HG02840 (cell line): ENCODE measurements at regions not wholly inside any gene's neighbourhood (a gene's known extent, or its start where the extent isn't known, plus 50 kb on each side); places are given as distances from the start of the nearest gene placed in this dataset.
"Not testable (repeated sequence)": the region's sequence is repeated elsewhere in the genome, so short reads cannot be mapped to it uniquely, and the experiment has no call there.

Experiments used
- ATAC-seq: cut with Tn5 transposase; IDR thresholded peaks from one replicate; pipeline ENCODE4 v1.9.1; 2021; ENCODE audit warnings: mild to moderate bottlenecking, moderate library complexity, moderate number of reproducible peaks; ENCODE audit not compliant: unreplicated experiment, low FRiP score

GRCh38 chr4:187378441-187378840 lies 617.1 kb upstream of the ZFP42 start:
- ATAC-seq, result no peak

DNA sequence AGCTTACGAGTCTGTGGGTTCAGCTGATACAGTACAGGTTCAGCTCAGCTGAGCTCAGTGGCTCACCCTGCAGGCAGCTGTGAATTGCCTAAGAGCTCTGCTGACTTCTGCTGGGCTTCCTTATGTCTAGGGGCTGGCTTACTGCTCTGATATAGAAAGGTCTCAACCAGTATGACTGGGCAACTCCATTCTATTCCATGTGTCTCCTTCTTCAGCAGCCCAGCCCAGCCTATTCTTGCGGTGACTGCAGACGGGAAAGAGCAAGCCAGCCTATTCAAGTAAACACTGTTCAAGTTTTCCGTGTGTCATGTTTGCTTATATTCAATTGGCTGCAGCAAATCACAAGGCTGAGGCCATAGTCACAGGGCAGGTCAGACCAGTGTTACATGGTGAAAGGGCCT lies 615.4 kb upstream of the ZFP42 start:
- ATAC-seq, result no peak

GRCh38 chr4:187383181-187383580 lies 612.4 kb upstream of the ZFP42 start:
- ATAC-seq, result no peak

DNA sequence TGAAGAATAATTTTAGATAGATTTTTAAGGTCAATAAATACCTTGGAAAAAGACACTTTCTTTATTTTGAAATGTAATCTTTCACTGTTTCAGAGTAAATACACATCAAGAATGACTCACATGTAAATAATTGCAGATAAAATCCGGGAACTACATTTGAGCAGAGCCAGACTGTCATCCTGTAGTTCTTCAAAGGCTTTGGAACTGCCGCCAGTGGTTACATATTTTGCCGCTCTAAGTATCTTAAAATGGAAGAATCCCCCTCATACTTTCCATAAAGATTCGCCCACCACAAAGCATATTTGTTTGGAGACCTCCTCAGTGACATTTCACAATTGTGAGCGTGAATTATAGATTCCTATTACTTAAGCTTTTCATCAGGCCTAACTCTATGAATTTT lies 607.8 kb upstream of the ZFP42 start:
- no peak for ATAC-seq

DNA sequence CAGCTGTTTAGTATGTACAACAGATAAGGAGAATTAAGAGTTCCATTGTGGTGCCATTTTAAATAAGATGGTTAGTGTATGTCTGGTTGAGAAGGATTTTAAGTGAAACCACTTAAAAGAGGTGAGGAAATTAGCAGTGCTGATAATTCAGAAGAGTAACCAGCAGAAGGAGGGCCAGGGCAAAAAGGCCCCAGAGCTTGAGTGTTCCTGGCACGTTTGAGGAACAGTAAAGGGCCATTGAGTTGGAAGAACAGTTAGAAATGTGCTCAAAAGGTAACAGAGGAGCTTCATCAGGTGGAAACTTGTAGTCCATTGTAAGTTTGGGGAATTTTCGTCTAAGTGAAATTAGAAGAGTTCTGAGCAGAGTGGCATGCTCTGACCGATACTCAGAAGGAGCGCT lies 606.2 kb upstream of the ZFP42 start:
- ATAC-seq, result no peak

DNA sequence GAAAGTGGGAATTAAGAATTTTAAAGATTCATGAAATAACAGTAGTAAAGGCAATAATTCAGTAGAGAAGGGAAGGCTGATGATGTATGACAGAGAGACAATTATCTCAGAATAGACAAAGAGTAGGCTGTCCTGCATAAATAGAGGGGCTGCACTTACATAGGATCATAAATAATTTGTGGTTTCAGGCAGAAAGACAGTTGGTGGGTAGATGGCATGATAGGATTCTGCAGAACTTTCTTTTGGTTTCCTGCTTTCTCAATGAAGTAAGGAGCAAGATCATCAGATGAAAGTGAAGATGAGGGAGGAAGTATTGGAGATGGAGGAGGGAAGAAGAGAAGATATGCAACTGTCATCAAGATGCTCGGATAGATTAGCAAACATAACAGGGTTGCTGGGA lies 604.9 kb upstream of the ZFP42 start:
- ATAC-seq, result no peak

DNA sequence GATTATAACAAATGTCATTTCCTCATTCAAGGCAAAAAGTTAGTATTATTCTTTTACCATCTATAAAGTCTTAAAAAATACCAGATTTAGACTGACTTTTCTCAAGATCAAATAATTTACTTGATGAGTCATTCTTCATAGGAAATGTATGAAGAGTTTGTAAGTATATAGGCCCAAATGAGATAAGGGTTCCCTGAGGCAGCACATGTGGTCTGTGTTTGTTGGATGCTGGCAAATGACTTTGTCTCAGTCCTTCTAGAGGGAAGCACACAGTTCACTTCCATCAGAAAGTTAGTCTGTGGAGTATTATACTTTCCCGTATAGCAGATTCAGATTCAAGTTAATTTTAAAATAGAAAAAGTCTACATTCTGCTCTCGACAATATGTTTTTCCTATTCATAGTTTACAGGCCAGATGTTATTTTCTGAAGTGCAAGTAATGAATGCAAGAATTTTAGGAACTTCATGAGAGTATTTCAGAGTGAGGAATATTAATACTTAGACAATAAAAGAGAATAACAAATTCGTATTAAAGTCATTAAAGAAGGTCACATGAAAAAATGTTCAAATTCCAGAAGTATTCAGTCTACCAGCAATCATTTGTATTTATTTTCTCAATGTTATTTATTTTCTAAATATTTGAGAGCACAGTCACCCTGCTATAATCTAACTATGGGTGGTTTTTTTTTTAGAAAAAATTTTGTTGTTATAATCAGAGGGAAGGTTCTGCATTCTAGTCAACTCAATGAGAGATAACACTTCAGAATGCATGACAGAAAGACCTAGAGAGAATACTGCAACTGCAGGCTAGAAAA lies 601.8 kb upstream of the ZFP42 start:
- no peak for ATAC-seq

- no peak for ATAC-seq
Observed at GRCh38 chr4:187396106-187396505, 599.5 kb upstream of the ZFP42 start.

DNA sequence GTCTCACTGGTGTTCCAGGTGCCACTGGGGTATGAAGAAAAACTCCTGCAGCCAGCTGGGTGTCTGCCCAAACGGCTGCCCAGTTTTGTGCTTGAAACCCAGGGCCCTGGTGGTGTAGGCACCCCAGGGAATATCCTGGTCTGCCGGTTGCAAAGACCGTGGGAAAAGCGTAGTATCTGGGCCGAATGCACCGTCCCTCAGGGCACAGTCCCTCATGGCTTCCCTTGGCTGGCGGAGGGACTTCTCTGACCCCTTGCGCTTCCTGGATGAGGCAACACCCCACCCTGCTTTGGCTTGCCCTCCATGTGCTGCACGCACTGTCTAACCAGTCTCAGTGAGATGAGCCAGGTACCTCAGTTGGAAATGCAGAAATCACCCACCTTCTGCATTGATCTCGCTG lies 587.1 kb upstream of the ZFP42 start:
- not testable (repeated sequence) for ATAC-seq

DNA sequence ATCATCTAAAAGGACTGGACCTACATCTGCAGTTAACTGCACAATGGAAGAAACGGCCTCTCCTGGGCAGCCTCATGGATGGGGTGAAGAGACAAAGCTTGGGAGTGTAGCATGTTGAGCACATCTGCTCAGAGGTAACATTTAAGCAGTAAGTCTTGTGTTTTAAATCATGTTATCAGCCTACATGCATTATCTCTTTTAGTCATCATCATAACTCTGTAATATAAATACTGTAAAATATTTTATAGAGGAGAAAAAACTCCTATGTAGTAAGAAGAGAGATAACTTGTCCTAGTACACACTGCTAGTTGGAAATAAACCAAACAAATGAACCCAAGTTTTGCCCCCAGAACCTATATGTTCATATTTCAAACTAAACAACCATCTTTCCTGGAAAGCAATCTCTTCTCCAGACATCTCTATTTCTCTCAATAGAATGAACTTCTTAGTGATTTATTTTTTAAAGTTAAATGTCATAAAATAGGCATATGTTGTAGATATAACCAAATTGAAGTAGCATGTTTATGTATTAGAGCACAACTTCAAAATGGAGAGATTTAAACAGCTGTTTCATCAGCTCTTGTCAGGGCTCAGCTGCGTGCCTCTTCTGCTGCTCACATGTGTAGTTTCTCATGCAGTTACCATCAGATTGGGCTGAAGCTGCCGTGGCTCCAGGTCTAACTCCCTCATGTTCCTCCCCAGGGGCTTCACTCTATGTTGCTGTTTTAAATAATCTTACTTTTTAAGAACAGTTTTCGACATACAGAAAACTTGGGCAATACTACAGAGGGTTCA lies 581.8 kb upstream of the ZFP42 start:
- ATAC-seq, result no peak

GRCh38 chr4:187414716-187415115 lies 580.9 kb upstream of the ZFP42 start:
- ATAC-seq, result no peak

DNA sequence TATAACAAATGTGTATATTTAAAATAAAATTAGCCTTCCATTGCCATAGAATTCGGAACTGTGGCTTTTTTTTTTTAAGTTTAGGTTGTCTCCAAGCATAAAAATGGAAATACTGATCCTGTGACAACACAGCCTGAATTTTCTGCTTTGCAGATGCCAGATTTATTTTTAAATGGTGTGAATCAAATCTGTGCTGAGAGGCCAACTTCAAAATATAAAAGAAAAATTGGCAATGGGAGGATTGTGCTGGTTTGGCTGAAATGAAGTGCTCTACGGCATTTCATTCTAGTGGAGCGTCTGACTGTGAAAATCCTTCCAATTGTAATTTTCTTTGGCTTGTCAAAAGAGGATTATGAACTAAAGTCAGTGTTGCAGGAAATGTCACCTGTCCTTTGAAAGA lies 580.3 kb upstream of the ZFP42 start:
- ATAC-seq, result no peak

- ATAC-seq, result no peak
Observed at GRCh38 chr4:187416216-187416615, 579.4 kb upstream of the ZFP42 start.

DNA sequence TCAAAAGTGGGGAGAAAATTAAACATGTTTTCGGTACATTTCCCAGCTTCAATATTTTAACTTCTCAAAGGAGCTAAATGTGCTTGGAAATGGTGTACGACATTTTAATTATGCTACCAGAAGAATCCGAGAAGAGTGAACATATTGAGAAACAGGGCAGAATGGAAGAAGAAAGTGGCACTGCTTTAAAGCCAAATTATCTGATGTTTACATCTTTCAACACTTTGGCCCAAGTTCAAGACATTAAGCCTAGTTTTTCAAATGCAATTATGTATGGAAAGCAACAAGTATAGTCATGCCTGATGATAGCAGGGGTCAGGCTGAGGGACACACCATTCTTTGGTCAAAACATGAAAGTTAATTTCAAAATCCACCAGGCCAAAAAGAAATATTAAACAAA lies 577.9 kb upstream of the ZFP42 start:
- no peak for ATAC-seq

DNA sequence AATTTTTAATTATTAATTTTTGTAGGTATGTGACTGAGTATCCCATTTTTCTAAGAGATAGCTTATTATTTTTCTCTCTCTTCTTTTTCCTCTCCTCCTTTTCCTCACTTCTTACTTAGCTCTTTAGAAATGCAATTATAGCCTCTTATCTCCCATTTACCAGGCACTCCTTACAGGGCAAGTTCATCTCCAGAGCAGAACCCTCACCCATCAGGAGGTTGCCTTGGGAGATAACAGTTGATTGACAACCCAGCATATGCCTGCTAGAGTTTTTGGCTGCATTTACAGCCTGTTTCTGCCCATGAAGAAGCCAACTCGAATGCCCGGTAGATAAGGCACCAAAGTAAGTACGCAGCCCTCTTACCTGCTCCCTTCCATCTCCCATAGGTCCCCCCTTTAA lies 572.9 kb upstream of the ZFP42 start:
- no peak for ATAC-seq

DNA sequence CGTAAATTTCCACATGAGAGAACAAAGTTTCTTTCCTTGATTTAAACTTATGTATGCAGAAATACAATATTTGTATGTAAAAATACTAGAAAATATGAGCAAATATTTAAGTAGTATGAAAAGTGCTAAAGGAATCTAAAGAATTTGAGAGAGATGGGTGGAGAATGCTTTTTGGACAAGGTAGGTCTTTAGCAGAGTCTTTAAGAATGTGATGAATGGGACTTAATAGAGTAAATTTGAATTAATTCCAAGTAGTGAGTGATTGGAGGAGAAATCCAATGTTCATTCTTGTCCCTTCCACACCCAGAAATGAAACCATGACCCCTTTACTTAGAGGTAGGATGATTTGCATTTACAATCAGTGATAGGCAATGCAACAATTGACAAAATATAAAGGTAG lies 570.9 kb upstream of the ZFP42 start:
- no peak for ATAC-seq

DNA sequence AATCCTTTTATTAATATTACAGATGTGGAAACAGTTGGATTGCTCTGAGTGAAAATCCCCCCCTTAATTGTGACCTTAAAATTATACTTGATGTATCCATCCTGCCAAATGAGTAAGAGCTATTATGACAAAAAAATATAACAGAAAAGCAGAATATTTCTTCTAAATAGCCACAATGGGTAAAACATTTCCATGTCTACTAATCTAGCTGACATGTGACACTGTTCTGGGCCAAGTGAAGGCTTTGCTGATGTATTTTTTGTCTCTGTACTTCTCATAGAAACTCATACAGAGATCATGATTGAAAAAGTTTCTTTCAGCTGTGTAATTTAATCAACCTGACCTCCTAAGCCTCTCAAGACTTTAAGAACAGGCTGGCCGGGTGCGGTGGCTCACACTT lies 569.1 kb upstream of the ZFP42 start:
- no peak for ATAC-seq

DNA sequence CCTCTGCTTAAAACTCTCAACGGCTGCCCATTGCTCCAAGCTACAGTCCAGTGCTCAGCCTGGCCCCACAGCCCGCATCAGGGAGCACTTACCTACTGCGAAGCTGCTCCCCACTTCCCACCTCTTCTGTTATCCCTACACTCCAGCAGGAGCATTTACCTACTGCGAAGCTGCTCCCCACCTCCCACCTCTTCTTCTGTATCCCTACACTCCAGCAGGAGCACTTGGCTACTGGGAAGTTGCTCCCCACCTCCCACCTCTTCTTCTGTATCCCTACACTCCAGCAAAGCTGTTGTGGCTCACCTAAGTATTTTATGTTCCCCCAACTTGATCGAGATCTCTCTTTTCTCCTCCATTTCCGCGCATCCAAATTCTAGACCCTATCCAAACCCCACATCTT lies 563.3 kb upstream of the ZFP42 start:
- no peak for ATAC-seq

DNA sequence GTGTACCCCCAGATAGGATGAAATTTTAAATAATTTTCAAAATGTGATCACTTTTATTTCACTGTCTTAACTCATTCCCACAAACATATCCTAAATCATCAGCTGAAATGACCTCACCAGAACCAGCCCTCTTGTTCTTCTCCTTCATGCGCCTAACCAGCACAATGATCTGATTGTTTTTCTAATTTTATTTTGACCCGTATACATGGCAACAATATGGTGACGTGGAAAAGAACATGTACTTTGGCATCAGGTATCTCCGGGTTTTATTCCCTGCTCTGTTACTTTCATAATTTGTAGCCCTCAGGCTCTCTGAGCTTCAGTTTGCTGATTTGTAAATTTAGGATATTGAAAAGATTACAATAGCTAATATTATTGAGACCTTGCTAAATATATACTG lies 562.4 kb upstream of the ZFP42 start:
- no peak for ATAC-seq

DNA sequence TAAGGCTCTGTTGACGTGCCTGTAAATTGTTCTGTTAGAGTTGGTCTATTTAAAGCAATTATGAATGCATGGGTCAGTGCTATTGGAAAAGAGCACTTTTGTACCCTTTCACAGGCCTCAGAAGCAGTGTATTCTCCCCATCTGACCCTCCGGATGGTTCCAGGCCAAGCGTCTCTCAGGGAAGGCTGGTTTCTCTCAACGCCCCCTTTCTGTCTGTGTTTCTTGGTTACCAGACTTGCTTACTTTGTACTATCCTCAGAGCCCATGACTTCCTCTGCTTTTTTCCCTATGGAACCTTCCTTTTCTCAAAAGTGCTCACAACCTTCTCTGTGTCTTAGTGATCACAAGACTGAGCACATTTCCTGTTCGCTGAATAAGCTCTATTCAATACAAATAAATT lies 559.3 kb upstream of the ZFP42 start:
- ATAC-seq, result no peak

- no peak for ATAC-seq
Observed at GRCh38 chr4:187444061-187444460, 551.5 kb upstream of the ZFP42 start.

DNA sequence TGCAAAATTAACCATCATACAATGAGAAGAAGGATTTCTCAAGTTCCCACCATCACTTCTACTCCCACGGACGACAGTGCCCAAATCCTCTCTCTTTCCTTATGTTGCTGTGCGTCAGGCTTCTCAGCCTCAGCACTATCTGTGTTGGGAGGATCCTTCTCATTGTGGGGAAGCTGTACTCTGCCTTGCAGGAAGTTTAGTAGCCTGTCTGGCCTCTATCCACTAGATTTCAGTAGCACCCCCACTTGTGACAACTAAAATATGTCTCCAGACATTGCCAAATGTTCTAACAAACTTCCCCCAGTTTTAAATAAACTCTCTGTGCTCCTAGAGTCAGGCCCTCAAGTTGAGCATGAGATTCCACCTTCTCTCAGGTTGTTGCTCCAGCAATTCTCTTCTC lies 545.9 kb upstream of the ZFP42 start:
- ATAC-seq, result no peak
